GM19463 (cell line): ENCODE measurements at regions not wholly inside any gene's neighbourhood (a gene's known extent, or its start where the extent isn't known, plus 50 kb on each side); places are given as distances from the start of the nearest gene placed in this dataset.
A peak's percentile ranks its signal among the peaks of the same experiment; 100 is the strongest.
"Not testable (repeated sequence)": the region's sequence is repeated elsewhere in the genome, so short reads cannot be mapped to it uniquely, and the experiment has no call there.

ENCODE experiments used
- ATAC-seq: cut with Tn5 transposase; IDR thresholded peaks from one replicate; pipeline ENCODE4 v1.9.1; 2021; ENCODE audit warnings: mild to moderate bottlenecking, moderate library complexity; ENCODE audit not compliant: unreplicated experiment

DNA sequence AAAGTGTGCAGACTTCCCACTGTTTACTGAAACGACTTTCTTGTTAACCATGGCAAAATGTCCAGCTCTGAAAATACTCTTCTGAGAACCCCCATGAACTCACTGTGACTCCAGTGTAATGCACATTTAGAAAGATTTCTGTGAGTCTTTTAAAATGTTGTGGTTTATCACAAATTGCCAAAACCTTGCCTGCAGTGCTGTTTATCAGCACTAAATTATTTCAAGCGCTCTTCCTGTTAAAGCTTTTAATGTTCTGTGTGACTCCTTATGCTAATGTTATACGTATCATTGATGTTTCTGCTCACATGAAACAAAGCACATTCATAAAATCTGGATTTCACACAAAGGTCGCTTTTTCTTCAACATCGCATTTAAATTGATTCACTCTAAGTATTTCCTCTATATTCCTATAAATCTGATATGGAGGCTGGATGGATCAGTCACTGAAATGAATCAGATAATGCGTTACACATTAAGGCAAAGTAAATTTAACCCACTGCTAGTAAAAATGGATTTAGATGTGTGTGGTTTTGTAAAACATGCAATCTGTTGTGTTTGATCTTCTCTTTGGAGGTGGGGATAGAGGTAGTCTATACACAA is 521.2 kb downstream of the NYAP2 start:
- ATAC-seq, result no peak

DNA sequence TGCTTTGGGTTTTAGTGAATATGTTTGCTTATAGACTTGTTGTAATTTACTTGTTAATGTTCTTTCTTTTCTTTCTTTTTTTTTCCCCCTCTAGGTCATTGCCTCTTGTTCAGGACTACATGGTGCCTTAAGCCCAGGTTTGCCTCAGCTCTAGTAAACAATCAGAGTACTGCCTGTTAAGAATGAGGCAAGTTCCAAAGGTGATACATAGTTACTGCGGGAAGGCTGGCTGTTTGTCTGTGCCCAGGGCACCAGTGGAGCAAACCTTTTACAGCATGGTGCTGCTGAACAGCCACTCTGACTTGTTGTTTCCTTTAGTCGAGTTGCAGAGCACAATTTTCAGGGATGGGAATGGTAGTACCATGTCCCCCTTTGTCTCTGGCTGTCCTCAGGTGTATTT is 517.2 kb downstream of the NYAP2 start:
- no peak for ATAC-seq

DNA sequence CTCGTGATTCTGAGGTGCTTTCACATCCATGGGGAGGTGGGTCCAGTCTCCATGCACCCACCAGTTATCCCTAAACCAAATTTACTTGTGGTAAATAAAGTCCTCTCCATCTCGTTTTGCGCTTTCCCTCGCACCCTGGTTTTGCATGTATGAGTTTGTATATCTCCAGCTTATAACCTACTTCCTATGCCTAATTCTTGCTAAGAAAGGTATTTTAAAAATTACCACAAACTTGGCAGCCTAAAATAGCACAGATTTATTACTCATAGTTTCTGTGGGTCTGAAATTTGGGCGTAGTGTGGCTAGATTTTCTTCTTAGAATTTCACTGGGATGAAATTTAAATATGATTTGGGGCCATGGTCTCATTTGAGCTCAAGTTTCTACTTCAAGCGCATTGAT is 511.5 kb downstream of the NYAP2 start:
- ATAC-seq, result no peak

DNA sequence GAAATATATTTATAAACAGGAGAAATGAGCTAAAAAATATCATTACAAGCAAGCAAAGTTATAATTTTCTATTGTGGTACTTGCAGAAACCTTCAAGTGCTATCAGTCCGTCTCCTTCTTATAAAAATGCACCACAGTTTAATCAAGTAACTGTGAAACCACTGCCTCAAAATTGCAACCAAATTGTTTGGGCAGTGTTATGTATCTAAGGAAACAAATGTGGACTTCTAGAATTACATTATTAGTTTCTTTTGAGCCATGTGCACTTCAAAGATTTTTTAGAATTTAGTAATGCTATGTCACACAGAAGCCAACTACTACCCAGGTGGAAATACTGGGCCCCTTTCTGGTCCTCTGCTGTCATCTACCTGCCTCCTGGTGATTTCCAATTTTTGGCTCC is 495.6 kb downstream of the NYAP2 start:
- ATAC-seq, result no peak

DNA sequence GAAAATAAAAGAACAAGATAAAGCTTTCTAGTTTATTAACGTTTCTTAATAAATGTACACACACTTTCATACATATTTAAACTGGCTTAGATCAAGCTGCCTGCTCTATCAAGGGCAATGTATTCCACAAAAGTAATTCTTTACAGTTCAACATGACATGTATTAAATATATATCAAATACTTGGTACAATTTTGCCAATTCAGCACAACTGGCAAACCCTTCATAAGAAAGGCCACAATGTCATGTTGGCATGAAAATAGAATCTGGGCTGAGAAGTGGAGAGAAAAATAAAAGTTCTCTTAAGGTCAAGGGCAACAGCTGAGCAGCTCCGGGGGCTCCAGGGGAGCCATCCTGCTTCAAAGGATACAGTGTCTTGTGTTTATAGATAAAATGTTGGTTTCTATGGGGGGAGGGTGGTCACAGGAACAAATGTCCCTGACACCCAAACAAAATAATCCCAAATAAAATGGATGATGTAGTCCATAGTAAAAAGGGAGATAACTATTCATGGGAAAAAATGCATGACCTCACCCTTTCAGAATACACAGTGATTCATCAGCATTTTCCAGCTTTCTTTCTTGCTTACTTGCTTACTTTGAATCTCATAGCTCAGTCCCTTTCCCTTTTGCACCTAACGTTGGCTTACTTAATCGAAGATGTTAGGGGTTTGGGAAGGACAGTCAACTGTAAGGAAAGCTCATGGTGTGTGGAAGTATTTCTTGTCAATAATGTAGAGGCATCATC is 494.9 kb downstream of the NYAP2 start:
- ATAC-seq, result no peak

DNA sequence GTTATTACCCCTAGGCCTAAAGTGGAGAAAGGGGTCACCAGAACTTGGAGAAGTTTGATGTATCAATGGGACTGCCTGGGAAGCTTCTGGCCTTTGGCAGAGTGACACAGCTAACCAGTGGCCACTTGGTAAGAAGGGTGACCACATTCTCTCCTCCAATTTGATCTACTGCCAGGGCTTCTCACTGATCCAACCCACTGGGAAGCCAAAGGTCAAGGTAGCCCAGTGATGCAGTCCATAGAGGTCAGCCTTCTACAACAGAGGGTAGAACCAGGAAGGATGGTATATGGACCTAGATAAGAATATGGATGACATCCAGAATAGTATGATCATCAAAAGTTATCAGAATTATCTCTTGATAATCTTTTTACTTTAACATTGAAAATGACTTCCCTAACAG is 493.6 kb downstream of the NYAP2 start:
- ATAC-seq, result no peak

DNA sequence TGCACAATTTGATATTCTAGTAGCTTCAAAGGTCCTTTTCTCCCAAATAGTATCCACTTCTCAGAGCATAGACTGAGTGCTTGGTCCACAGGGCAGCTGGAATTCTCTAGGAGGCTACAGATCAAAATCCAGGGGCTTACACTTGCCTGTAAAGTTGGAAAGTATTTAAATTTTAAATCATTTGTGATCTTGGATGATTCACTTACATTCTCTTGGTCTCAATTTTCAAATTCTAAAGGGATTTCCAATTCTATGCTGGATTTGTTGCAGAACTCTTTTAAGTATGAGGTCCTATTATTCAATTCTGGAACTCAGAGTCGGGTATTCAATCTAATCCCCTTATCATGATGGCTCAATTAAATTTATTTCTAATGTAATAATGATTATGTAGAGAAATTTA is 492.3 kb downstream of the NYAP2 start:
- no peak for ATAC-seq

DNA sequence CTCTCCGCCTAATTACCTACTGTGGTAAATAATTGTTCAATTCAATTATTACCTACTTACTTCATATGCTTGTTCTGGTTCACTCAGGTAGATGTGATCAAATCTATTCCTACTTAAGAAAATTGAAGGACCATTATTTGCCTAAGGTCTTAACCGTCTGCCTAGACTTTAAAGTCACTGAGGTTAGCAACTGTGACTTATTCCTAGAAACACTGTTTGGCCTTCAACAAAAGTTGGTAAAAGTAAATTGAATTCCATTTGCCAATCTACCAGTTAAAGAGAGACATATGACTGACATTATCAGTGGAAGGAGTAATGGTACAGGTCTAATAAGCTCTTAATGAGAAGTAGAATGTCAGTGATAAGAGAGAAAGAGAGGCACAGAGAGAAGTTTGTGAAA is 491.5 kb downstream of the NYAP2 start:
- no peak for ATAC-seq

DNA sequence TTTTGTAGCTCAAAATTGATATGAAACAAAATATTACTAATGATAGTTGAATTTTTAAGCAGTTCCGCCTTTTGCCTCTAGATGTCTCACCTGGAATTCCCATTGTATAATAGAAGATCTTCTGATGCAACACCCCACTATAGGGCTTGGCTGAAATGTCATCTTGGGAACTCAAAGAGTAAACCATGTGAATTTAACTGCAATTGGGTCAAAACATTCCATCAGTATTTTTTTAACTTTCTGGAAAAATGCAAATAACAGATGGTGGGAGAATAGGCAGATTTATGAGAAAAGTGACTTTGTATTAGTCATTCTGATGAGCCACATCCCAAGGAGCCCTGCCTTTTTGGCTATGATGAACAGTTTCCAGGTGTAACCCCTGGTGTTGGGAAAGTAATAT is 489.9 kb downstream of the NYAP2 start:
- peak; percentile 70 for ATAC-seq

DNA sequence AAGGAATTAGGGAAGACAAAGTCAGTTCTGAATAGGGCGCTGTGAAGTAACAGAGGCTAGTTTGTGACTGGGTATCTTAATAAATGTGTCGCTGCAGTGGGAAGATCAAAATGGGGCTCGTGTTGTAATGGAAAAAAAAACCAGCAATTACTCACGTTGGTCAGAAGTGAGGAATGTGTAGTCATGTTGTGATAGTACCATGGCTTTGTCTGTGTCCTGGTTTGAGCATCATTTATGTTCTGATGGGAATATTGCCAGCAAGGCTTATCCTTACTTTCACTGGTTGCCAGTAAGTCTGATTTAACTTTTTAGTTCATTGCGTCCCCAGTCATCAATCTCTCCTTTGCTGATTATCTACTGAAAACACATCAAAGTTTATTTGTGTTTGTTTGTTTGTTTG is 467.6 kb downstream of the NYAP2 start:
- no peak for ATAC-seq

DNA sequence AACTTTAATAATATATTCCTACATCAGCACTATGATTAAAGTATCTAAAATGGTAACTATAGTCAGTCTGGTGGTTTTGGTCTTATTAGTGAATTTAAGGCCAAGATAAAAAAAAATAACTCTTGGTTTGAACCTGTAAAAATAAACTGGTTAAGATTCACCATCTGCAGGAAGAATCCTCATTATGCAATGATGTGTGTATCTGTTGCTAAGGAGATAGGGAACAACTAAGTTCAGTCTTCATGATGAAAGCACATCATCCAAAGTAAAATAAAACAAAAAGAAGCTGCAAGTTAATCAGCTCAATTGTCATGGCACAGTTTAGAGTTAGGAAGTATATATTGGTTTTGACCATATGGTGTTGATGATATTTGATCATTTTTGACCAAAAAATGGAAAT is 466.0 kb downstream of the NYAP2 start:
- ATAC-seq, result no peak

DNA sequence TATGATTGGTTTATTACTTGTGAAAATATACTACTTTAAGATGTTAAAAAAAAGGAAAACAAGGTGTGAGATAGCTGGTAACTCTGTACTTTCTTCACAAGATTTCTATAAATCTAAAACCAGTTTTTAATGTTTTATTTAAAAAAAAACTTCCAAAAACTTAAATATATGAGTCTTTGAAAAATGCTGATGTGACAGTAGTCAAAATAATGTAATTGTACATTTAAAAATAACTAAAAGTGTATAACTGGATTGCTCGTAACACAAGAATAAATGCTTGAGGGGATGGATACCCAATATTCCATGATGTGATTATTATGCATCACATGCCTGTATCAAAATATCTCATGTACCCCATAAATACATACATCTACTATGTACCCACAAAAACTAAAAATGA is 464.9 kb downstream of the NYAP2 start:
- ATAC-seq, result no peak

DNA sequence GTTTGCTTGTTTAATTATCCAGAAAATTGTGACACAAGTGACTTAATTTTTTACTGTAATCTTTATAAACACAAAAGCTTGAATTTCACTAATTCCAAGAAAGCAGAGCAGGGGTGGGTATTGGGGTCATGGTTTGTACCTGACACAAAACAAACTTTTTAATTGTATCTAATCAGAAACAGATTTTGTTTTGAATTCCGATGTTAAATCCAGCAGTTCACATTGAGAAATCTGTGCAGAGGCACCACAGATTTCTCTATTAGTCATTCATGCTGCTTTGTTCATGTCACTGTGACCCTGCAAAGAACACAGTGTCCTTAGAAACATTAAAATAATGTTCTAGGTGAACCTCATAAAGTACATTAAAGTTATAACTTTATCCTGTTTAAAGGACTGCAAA is 443.4 kb downstream of the NYAP2 start:
- no peak for ATAC-seq

DNA sequence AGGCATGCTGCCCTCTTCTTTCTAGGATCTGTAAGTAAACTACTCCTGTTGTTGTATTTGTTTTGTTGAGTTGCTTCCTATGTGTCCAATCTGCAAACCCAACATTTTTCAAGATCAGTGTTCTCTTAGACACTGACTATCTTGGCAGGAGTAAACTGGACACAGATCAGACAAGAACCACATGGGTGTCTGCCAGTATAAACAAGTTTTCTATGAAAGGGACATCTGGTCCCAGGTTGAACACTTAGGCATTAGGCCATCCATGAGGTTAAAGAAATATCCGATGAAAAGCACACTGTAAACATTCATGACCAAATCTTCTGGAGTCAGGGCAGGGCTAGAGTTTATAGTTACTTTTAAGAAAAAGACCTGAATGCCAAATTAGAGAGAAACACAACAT is 441.8 kb downstream of the NYAP2 start:
- ATAC-seq, result no peak

DNA sequence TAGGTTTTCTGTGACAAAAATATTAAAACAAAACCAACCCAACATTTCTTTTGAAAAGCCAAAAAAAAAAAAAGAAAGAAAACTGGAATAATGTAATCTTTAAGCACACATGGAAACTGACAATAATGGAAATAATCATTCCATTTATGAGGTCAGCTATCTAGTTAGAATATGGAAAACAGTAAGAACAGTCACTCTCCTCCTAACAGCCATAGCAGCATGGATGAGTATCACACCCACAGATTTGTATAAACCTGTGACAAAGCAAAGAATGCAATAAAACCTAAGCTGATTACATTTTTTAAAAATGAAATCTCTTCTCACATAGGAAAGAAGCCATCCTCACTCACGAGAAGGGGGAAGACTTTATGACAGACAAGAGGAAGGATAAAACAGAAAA is 437.8 kb downstream of the NYAP2 start:
- no peak for ATAC-seq

DNA sequence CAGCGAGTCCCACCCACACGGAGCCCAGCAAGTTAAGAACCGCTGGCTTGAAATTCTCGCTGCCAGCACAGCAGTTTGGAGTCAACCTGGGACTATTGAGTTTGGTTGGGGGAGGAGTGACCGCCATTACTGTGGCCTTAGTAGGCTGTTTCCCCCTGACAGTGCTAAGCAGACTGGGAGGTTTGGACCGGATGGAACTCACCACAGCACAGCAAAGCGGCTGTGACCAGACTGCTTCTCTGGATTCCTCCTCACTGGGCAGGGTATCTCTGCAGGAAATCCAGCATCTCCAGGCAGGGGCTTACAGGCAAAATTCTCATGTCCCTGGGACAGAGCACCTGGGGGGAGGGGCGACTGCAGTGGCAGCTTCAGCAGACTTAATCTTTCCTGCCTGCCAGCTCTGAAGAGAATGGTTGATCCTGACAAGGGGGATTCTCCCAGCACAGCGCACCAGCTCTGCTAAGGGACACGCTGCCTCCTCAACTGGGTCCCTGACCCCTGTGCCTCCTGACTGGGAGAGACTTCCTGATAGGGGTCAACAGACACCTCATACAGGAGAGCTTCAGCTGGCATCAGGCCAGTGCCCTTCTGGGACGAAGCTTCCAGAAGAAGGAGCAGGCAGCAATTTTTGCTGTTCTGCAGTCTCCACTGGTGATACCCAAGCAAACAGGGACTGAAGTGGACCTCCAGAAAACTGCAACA is 425.4 kb downstream of the NYAP2 start:
- no peak for ATAC-seq

DNA sequence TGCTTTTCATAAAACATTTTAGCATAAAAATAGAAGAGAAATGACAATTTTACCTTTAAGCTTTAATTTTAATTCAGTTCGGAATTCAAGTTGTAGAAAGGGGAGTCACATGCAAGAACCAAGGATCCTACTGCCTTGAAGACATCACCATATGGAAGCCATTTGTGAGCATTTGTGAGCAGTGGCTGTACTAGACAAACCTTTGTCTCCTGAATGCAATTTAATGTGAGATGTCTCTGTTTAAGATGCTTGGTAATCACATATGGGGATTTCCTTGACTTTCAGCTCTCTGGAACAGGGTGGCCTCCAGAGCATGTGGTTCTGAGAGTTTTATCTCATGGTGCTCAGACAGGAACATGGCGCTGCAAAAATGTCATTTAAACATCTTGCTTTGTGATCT is 421.8 kb downstream of the NYAP2 start:
- ATAC-seq, result no peak

DNA sequence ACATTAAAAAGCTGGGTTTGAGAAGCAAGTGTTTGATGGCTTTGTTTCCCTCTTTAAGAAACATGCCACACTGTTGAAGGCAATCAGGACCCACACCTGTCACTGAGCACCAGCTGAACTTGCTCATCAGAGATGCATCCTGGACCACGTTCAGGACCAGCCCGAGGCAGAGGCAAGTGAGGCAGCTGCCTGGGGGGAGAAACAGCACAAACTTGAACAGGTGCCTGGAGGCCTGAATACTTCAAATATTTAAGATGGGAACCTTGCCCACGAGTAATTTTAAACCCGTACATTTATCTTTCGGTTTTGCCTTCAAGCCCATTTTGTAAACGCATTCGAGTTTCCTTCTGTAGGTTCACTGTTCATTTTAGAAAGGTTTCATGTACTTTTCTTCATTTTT is 421.3 kb downstream of the NYAP2 start:
- no peak for ATAC-seq

DNA sequence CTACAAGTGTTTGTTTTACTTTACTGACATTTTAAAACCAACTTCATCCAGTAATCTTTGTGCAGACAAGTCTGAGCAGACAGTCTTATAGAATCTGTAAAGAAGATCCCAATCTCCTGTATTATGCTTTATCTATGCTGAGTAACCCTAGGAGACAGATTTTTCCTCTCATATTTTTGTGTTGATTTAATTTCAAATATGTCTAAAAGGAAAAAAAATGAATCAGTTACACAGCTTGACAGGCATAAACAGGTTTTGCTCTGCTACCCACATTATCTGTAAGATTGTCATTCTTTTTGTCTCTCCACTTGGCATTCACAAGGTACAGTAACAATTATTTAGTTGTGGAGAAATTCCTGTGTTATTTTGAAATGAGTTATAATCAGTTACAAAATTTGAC is 415.0 kb downstream of the NYAP2 start:
- ATAC-seq, result no peak

DNA sequence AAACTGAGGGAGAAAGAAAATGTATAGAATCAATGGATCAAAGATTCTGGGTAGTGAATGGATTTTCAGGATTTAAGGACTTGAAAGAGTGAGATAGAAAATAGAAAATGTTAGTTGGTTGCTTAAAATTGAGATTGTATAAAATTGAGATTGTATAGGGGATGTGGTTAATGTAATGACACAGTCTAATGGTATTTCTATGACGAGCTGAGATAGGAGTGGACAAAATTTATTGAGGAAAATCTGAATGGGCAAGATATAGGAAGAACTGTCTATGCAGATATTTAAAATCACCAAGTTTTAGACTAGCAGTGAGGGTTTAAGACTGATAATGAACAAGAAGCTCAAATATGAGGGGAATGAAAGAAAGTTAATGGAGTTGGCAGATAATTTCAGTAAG is 406.6 kb downstream of the NYAP2 start:
- ATAC-seq, result no peak

DNA sequence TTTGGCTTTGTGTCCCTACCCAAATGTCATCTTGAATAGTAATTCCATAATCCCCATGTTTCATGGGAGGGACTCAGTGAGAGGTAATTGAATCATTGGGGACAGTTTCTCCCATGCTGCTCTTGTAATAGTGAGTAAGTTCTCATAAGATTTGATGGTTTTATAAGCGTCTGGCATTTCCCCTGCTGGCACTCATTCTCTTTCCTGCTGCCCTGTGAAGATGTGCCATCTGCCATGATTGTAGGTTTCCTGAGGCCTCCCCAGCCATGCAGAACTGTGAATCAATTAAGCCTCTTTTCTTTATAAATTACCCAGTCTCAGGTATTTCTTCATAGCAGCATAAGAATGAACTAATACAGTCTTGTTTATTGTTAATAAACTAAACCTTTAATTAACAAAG is 402.6 kb downstream of the NYAP2 start:
- not testable (repeated sequence) for ATAC-seq

DNA sequence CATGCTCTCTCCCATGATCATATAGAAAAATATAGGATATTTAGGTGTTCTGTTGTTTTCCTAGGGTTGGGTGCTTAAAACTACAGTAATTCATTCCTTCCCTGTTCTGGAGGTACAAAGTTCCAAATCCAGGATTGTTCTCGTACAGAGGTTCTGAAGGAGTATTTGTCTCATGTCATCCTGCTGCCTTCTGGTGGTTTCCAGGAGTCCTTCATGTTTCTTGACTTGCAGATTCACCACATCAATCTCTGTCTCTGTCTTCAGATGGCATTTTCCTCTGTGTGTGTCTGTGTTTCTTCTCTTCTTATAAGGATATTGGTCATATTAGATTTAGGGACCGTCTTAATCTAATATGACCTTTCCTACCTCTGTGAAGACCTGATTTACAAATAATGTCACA is 397.9 kb downstream of the NYAP2 start:
- no peak for ATAC-seq
